Prostate gland (tissue), 2 donors: ENCODE measurements at regions not wholly inside any gene's neighbourhood (a gene's known extent, or its start where the extent isn't known, plus 50 kb on each side); places are given as distances from the start of the nearest gene placed in this dataset.

Experiments
- CTCF ChIP-seq, 4 experiments: fragments of 200-600 bp in 2 of 4; fragments of 450-650 bp in 2 of 4; sonication (generic) in 2 of 4; IDR thresholded peaks; 1 replicate in 3 of 4; 2 replicates in 1 of 4; pipeline ENCODE4 v1.5.1; 2016 to 2019; ENCODE audit warnings: antibody characterized with exemption in 4 of 4, mild to moderate bottlenecking in 2 of 4, moderate library complexity in 2 of 4
- POLR2A ChIP-seq: fragments of 450-650 bp; IDR thresholded peaks from one replicate; pipeline ENCODE4 v1.6.1; 2016; ENCODE audit warnings: antibody characterized with exemption, mild to moderate bottlenecking
- POLR2AphosphoS5 ChIP-seq: sonication (generic); formaldehyde crosslinking; IDR thresholded peaks from one replicate; pipeline ENCODE4 v1.6.1; 2017; ENCODE audit warnings: antibody characterized with exemption

GRCh38 chr5:164651546-164652275 is 1146.3 kb downstream of the MAT2B start:
- no peak for TF ChIP-seq CTCF (IDR thresholded peaks at IDR 0.05)
- TF ChIP-seq POLR2A = no peak
- TF ChIP-seq POLR2AphosphoS5 = no peak
